ENCODE measurements at regions not wholly inside any gene's neighbourhood (a gene's known extent, or its start where the extent isn't known, plus 50 kb on each side); places are given as distances from the start of the nearest gene placed in this dataset.

GRCh38 chr2:117646872-117647271 is 167.6 kb upstream of the DDX18 start:
- TF ChIP-seq, protein P1, sequence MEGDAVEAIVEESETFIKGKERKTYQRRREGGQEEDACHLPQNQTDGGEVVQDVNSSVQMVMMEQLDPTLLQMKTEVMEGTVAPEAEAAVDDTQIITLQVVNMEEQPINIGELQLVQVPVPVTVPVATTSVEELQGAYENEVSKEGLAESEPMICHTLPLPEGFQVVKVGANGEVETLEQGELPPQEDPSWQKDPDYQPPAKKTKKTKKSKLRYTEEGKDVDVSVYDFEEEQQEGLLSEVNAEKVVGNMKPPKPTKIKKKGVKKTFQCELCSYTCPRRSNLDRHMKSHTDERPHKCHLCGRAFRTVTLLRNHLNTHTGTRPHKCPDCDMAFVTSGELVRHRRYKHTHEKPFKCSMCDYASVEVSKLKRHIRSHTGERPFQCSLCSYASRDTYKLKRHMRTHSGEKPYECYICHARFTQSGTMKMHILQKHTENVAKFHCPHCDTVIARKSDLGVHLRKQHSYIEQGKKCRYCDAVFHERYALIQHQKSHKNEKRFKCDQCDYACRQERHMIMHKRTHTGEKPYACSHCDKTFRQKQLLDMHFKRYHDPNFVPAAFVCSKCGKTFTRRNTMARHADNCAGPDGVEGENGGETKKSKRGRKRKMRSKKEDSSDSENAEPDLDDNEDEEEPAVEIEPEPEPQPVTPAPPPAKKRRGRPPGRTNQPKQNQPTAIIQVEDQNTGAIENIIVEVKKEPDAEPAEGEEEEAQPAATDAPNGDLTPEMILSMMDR (IDR thresholded peaks at IDR 0.05; ENCODE audit: insufficient read depth, low read depth, low read length) = no peak
- TF ChIP-seq EZH2 (IDR thresholded peaks at IDR 0.05; ENCODE audit: insufficient read depth, low read length) = no peak
